NCI-H460 (cell line): ENCODE measurements at regions not wholly inside any gene's neighbourhood (a gene's known extent, or its start where the extent isn't known, plus 50 kb on each side); places are given as distances from the start of the nearest gene placed in this dataset.
"Not testable (repeated sequence)": the region's sequence is repeated elsewhere in the genome, so short reads cannot be mapped to it uniquely, and the experiment has no call there.

Experiments used
- DNase-seq: peaks from one replicate; pipeline ENCODE4 v3.0.0-alpha.2; 2016; ENCODE audit warnings: low read depth; ENCODE audit errors: extremely low read depth

- DNase-seq = no peak
These were observed 227.4 kb upstream of the AZI2 start for GRCh38 chr3:28575746-28576613.

GRCh38 chr3:28576614-28577200 is 228.1 kb upstream of the AZI2 start:
- no peak for DNase-seq

- no peak for DNase-seq
These were observed 229.4 kb upstream of the AZI2 start for GRCh38 chr3:28577941-28578500.

- DNase-seq = no peak
These were observed 237.7 kb upstream of the AZI2 start for GRCh38 chr3:28586325-28586724.

GRCh38 chr3:28587723-28588122 is 239.1 kb upstream of the AZI2 start:
- DNase-seq = no peak

GRCh38 chr3:28590216-28590615 is 241.6 kb upstream of the AZI2 start:
- no peak for DNase-seq

GRCh38 chr3:28590860-28591259 is 242.2 kb upstream of the AZI2 start:
- DNase-seq = no peak

GRCh38 chr3:28595372-28595771 is 246.7 kb upstream of the AZI2 start:
- no peak for DNase-seq

GRCh38 chr3:28597452-28597851 is 248.8 kb upstream of the AZI2 start:
- no peak for DNase-seq

- DNase-seq = no peak
These were observed 249.5 kb upstream of the AZI2 start for GRCh38 chr3:28598165-28598564.

- DNase-seq = no peak
These were observed 252.7 kb upstream of the AZI2 start for GRCh38 chr3:28601291-28601690.

- DNase-seq = no peak
These were observed 257.7 kb upstream of the AZI2 start for GRCh38 chr3:28606283-28606682.

GRCh38 chr3:28612232-28612631 is 263.6 kb upstream of the AZI2 start:
- DNase-seq = no peak

GRCh38 chr3:28613511-28614106 is 265.0 kb upstream of the AZI2 start:
- no peak for DNase-seq

- no peak for DNase-seq
These were observed 266.4 kb upstream of the AZI2 start for GRCh38 chr3:28615071-28615470.

GRCh38 chr3:28615971-28616370 is 267.3 kb upstream of the AZI2 start:
- no peak for DNase-seq

GRCh38 chr3:28617821-28618220 is 269.2 kb upstream of the AZI2 start:
- DNase-seq = no peak

- DNase-seq = no peak
These were observed 274.5 kb upstream of the AZI2 start for GRCh38 chr3:28623106-28623505.

GRCh38 chr3:28624084-28624483 is 275.5 kb upstream of the AZI2 start:
- no peak for DNase-seq

GRCh38 chr3:28627843-28628242 is 279.2 kb upstream of the AZI2 start:
- not testable (repeated sequence) for DNase-seq

- no peak for DNase-seq
These were observed 285.4 kb upstream of the AZI2 start for GRCh38 chr3:28634019-28634418.

GRCh38 chr3:28637742-28638141 is 289.1 kb upstream of the AZI2 start:
- no peak for DNase-seq
